Ecto neural progenitor cell (in vitro differentiated cells): ENCODE measurements at regions not wholly inside any gene's neighbourhood (a gene's known extent, or its start where the extent isn't known, plus 50 kb on each side); places are given as distances from the start of the nearest gene placed in this dataset.

ENCODE experiments used
- DNase-seq: peaks from one replicate; pipeline ENCODE4 v3.0.0-alpha.2; 2018; ENCODE audit warnings: low spot score

GRCh38 chr15:79230766-79231165, 51.8 kb upstream of the ANKRD34C start:
- DNase-seq, result no peak

DNA sequence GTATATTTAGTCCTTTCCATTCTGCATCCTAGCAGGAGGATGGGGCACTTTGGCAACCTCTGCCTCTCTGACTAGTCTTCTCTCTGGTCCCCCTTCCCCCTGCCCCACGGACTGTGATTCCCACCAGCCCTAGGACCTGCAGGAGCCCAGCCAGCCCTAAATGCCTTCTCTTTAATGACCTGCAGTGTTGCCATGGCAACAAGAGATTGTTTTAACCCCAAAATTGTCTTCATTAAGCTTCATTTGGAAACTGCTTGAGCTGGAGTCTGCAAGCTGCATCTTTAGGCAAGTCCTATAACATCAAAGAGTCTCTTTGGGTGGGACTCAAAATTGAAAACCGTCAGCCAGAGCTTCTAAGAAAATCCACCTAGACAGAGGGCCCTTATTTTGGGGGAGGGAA, 59.7 kb upstream of the ANKRD34C start:
- no peak for DNase-seq

DNA sequence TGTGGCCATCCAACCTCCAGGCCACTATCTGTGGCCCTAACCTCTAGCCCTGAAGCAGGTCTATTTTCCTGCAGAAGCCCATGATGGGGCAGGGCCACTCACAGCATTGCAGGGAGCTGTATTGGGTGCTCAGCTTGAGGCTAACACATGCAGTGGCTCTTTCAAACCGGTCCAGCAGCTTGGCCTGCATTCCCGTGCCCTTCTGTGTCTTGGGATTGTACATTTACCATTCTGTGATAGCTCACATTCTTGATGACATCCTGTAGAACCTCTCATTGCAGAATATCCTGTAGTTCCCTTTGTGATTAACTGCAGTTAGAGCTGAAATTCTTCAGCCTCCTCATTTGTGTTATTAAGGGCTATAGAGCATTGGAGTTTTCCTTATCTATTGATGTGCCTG, 60.8 kb upstream of the ANKRD34C start:
- no peak for DNase-seq

DNA sequence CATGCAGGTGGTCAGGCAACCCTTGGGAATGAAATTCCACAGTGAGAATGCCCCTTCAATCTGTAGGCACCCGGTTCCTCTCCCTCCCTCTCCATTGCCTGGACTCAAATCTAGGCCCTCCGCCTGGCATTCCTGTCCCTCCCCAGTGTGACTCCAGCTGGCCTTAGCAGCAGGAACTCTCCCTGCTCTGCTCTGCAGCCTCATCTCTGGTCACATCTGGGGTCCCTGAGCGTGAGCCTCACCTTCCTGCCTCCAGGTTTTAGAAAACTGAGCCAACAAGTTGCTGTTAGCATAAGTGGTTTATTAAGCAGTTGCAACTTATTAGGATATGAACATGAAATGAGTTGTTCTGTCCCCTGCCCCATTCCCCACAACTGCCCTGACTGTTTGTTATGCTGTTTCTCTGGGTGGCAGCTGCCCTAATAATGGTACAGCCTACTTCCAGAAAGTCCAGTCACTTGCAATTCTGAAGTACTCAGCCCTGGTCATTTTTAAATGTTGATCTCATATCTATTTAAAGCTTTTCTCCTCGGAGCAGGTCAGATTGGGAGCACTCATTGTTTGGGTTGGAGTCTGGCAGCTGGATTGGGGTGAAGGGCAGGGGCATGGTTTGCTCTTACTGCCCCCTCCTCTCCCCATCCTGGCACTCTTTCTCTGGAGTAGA, 63.0 kb upstream of the ANKRD34C start:
- no peak for DNase-seq

DNA sequence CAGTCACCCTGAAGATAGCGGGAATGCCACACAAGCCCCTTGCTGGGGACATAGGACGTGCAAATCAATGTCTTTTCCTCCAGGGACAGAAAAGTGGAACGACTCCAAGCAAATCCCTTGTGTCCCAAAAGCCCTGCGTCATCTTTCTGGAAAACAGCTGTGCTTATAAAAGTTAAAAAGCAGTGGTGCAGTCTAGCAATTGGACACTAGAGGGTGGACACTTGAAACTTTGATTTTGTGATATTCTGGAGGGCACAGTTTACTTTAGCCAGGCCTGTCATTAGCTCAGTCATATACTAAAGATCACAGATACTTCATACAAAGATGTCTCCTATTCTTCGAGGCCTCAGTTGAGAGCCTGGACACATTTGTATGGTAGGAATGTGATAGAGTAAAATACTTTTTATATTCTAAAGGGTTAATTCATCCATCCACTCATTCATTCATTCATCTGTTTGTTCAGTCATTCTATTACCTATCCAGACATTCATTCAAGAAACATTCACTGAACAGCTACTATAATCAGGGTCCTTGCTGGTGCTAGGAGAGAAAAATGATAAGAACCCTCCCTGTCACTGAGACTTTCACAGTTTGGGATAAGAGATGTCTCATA, 63.8 kb upstream of the ANKRD34C start:
- no peak for DNase-seq

GRCh38 chr15:79213650-79214049, 68.9 kb upstream of the ANKRD34C start:
- no peak for DNase-seq

GRCh38 chr15:79212589-79213157, 69.8 kb upstream of the ANKRD34C start:
- DNase-seq, result peak; percentile 78

GRCh38 chr15:79211481-79211880, 71.0 kb upstream of the ANKRD34C start:
- no peak for DNase-seq

- DNase-seq, result no peak
Measured at GRCh38 chr15:79209690-79210089, 72.8 kb upstream of the ANKRD34C start.

DNA sequence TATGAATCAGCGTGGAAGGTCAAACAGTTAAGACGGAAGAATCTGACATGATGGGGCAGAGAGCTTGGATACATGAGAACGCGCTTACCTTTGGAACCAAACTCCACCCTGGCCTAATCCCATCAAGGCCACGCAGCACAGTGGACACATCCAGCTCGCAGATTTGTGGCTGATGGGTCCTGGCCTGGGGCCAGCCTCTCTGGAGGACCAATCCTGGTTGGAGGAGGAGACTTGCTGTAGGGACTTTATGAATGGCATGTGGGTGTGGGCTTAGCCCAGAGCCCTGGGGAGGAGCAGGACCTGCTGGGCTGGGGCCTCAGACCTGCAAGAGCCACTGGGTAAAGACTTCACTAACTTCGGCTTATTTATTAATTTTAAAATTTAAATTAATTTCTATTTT, 73.4 kb upstream of the ANKRD34C start:
- DNase-seq, result no peak

- no peak for DNase-seq
Measured at GRCh38 chr15:79208179-79208578, 74.3 kb upstream of the ANKRD34C start.

- DNase-seq, result no peak
Measured at GRCh38 chr15:79206940-79207339, 75.6 kb upstream of the ANKRD34C start.

DNA sequence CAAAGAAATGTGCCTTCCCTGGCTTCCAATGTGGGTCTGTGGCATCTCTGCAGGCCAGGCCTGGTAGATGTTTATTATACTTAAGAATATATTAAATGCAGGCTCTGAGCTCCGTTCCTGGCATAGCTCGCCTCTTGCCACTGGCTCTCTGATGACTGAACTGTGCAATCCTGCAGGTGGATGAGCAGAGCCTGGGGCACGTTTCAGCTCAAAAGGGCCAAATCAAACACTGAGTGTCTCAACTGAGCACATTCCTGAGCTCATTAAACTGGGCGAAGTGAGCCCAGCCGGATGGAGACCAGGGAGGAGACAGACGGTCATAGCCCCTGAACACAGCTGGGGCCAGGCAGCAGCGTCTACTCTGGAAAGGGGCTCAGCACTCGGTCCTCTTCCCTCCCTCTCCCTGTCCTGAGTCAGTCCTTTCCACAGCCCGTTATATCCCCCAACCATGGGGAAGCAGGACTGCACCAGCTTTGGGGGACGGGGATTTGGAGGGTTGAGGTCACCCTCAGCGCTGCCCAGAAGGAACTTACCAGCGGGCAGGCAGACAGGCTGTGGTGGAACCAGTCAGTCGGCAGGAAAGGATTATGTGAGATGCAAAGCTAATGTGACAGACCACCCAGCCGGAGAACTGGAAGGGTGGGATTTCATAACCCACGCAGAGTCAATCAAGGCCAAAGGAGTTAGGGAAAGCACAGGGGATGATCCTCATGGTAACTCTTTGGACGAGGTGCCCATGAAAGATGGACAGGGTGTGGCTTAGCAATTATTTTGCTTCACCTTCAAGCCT, 77.4 kb upstream of the ANKRD34C start:
- no peak for DNase-seq

GRCh38 chr15:79198461-79198860, 84.1 kb upstream of the ANKRD34C start:
- DNase-seq, result no peak

DNA sequence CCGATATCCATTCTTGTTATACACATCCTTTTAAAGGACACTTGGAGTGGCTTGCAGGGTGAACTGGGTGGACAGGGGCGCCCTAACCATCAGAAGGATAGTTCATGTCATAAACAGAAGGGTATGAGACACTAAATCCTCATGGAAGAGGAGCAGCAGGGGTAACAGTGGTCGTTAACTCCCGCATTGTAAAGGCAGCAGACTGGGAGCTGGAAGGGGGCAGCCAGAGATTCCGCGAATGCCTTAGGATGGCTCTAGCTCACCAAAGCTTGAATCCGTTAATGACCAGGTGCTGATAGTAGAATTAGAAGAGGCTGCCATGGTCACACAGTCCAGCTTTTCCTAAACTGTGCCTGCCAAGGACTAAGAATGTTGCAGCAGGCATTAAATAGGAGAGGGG, 85.2 kb upstream of the ANKRD34C start:
- DNase-seq, result no peak

- no peak for DNase-seq
Measured at GRCh38 chr15:79195802-79196201, 86.7 kb upstream of the ANKRD34C start.

GRCh38 chr15:79195239-79195638, 87.3 kb upstream of the ANKRD34C start:
- DNase-seq, result no peak

- DNase-seq, result no peak
Measured at GRCh38 chr15:79194386-79194785, 88.1 kb upstream of the ANKRD34C start.

DNA sequence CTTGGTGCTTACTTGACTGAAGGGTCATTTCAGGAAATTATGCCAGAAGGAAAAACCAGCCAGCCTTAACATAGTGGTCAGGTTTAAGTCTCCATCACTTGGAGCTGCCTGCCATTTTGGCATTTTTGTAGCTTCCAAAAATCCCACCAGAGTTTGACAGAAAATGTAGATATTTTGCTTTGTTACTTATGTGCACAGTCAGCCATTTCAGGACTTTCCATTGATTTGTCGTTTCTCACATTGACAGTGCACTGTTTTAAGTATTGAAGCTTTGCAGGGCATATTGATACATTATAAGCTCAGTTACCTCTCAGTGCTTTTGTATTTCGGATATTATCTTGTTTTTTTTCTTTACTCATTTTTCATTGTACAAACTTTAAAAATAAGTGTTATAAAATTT, 89.0 kb upstream of the ANKRD34C start:
- DNase-seq, result no peak

- DNase-seq, result no peak
Measured at GRCh38 chr15:79193103-79193502, 89.4 kb upstream of the ANKRD34C start.

DNA sequence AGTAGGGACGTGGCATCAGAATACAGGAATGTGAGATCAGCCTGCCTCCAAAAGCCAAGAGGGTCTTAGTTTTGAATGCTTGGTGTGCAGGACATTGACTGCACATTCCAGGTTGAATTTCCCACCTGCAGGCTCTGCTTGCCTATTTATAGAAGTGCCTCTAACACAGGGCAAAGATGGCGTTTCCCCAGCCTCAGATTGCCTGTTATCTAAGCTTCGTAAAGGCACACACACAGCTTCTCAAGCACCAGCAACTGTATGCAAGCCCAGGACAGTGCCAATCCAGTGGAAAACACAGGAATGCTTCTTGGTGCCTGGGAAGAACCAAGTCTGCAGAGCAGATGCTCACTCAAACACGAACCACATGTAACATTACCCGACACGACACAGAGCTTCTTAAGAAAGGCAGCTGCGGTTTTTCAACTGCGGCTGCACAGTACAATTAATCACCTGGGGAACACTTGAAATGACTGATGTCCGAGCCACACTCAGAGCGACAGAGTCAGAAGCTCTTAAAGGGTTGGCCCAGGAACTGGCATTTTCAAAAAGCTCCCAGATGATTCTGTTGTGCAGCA, 90.0 kb upstream of the ANKRD34C start:
- DNase-seq, result no peak

GRCh38 chr15:79190093-79190492, 92.4 kb upstream of the ANKRD34C start:
- no peak for DNase-seq

GRCh38 chr15:79186616-79187015, 95.9 kb upstream of the ANKRD34C start:
- DNase-seq, result no peak
